ENCODE measurements at regions not wholly inside any gene's neighbourhood (a gene's known extent, or its start where the extent isn't known, plus 50 kb on each side); places are given as distances from the start of the nearest gene placed in this dataset.

- no peaks in the 10 kb centered on the region for H3K9me3 Mint-ChIP-seq
- H3K27ac Mint-ChIP-seq: no peak overlapping the region
- intact Hi-C loops (cut with micrococcal nuclease): no loop called here
- DNase-seq (ENCODE audit: low spot score): no peak
- H3K4me1 Mint-ChIP-seq (ENCODE audit: low read depth): no peaks in the 10 kb centered on the region
- H3K4me3 Mint-ChIP-seq: no peak overlapping the region
- no peaks in the 10 kb centered on the region for H3K36me3 Mint-ChIP-seq (ENCODE audit: low read depth)
- H3K27me3 Mint-ChIP-seq (ENCODE audit: insufficient read depth): no peaks in the 10 kb centered on the region
Measured at GRCh38 chr2:228410061-228410460, 228.6 kb upstream of the SPHKAP start.

GRCh38 chr2:228409493-228409892 lies 228.0 kb upstream of the SPHKAP start:
- H3K9me3 Mint-ChIP-seq: no peaks in the 10 kb centered on the region
- H3K36me3 Mint-ChIP-seq (ENCODE audit: low read depth): no peaks in the 10 kb centered on the region
- no peaks in the 10 kb centered on the region for H3K4me1 Mint-ChIP-seq (ENCODE audit: low read depth)
- no peak overlapping the region for H3K4me3 Mint-ChIP-seq
- H3K27ac Mint-ChIP-seq: no peak overlapping the region
- intact Hi-C loops (cut with micrococcal nuclease): no loop called here
- no peaks in the 10 kb centered on the region for H3K27me3 Mint-ChIP-seq (ENCODE audit: insufficient read depth)
- no peak for DNase-seq (ENCODE audit: low spot score)

GRCh38 chr2:228408529-228409227 lies 227.2 kb upstream of the SPHKAP start:
- Mint-ChIP-seq H3K9me3 (no peaks in the 10 kb centered on the region), H3K4me3 (no peak overlapping the region), H3K36me3 (ENCODE audit: low read depth) (no peaks in the 10 kb centered on the region), H3K27me3 (ENCODE audit: insufficient read depth) (no peaks in the 10 kb centered on the region), H3K27ac (no peak overlapping the region), H3K4me1 (ENCODE audit: low read depth) (no peaks in the 10 kb centered on the region)
- DNase-seq (ENCODE audit: low spot score): no peak
- intact Hi-C loops (cut with micrococcal nuclease): no loop called here

- Mint-ChIP-seq H3K36me3 (ENCODE audit: low read depth) (no peaks in the 10 kb centered on the region), H3K27me3 (ENCODE audit: insufficient read depth) (no peaks in the 10 kb centered on the region), H3K4me3 (no peak overlapping the region), H3K4me1 (ENCODE audit: low read depth) (no peaks in the 10 kb centered on the region), H3K9me3 (no peaks in the 10 kb centered on the region), H3K27ac (no peak overlapping the region)
- intact Hi-C loops (cut with micrococcal nuclease): no loop called here
- DNase-seq (ENCODE audit: low spot score): no peak
Measured at GRCh38 chr2:228407821-228408220, 226.3 kb upstream of the SPHKAP start.

- H3K4me3 Mint-ChIP-seq: no peak overlapping the region
- intact Hi-C loops (cut with micrococcal nuclease): no loop called here
- H3K9me3 Mint-ChIP-seq: peaks cover 4% of the 10 kb centered on the region
- no peak for DNase-seq (ENCODE audit: low spot score)
- no peaks in the 10 kb centered on the region for H3K4me1 Mint-ChIP-seq (ENCODE audit: low read depth)
- no peaks in the 10 kb centered on the region for H3K36me3 Mint-ChIP-seq (ENCODE audit: low read depth)
- no peak overlapping the region for H3K27ac Mint-ChIP-seq
- H3K27me3 Mint-ChIP-seq (ENCODE audit: insufficient read depth): no peaks in the 10 kb centered on the region
Measured at GRCh38 chr2:228401065-228401912, 219.8 kb upstream of the SPHKAP start.

GRCh38 chr2:228387776-228388175 lies 206.3 kb upstream of the SPHKAP start:
- no peaks in the 10 kb centered on the region for H3K4me1 Mint-ChIP-seq (ENCODE audit: low read depth)
- peaks cover 5% of the 10 kb centered on the region for H3K9me3 Mint-ChIP-seq
- H3K27me3 Mint-ChIP-seq (ENCODE audit: insufficient read depth): no peaks in the 10 kb centered on the region
- DNase-seq (ENCODE audit: low spot score): no peak
- no peak overlapping the region for H3K27ac Mint-ChIP-seq
- no peaks in the 10 kb centered on the region for H3K36me3 Mint-ChIP-seq (ENCODE audit: low read depth)
- no peak overlapping the region for H3K4me3 Mint-ChIP-seq
- intact Hi-C loops (cut with micrococcal nuclease): no loop called here

GRCh38 chr2:228378696-228379425 lies 197.4 kb upstream of the SPHKAP start:
- DNase-seq (ENCODE audit: low spot score): no peak
- Mint-ChIP-seq H3K27me3 (ENCODE audit: insufficient read depth) (no peaks in the 10 kb centered on the region), H3K9me3 (no peaks in the 10 kb centered on the region), H3K36me3 (ENCODE audit: low read depth) (no peaks in the 10 kb centered on the region), H3K27ac (no peak overlapping the region), H3K4me1 (ENCODE audit: low read depth) (no peaks in the 10 kb centered on the region), H3K4me3 (no peak overlapping the region)
- intact Hi-C loops (cut with micrococcal nuclease): no loop called here

- intact Hi-C loops (cut with micrococcal nuclease): no loop called here
- DNase-seq (ENCODE audit: low spot score): no peak
- Mint-ChIP-seq H3K4me3 (no peak overlapping the region), H3K27me3 (ENCODE audit: insufficient read depth) (no peaks in the 10 kb centered on the region), H3K9me3 (no peaks in the 10 kb centered on the region), H3K27ac (no peak overlapping the region), H3K36me3 (ENCODE audit: low read depth) (no peaks in the 10 kb centered on the region), H3K4me1 (ENCODE audit: low read depth) (no peaks in the 10 kb centered on the region)
Measured at GRCh38 chr2:228378233-228378632, 196.7 kb upstream of the SPHKAP start.

- H3K4me1 Mint-ChIP-seq (ENCODE audit: low read depth): no peaks in the 10 kb centered on the region
- no peak overlapping the region for H3K27ac Mint-ChIP-seq
- DNase-seq (ENCODE audit: low spot score): no peak
- no peaks in the 10 kb centered on the region for H3K27me3 Mint-ChIP-seq (ENCODE audit: insufficient read depth)
- no peaks in the 10 kb centered on the region for H3K36me3 Mint-ChIP-seq (ENCODE audit: low read depth)
- H3K4me3 Mint-ChIP-seq: no peak overlapping the region
- no peaks in the 10 kb centered on the region for H3K9me3 Mint-ChIP-seq
- intact Hi-C loops (cut with micrococcal nuclease): no loop called here
Measured at GRCh38 chr2:228377533-228377932, 196.0 kb upstream of the SPHKAP start.

GRCh38 chr2:228374741-228375140 lies 193.3 kb upstream of the SPHKAP start:
- Mint-ChIP-seq H3K27ac (no peak overlapping the region), H3K4me1 (ENCODE audit: low read depth) (no peaks in the 10 kb centered on the region), H3K9me3 (peaks cover 4% of the 10 kb centered on the region), H3K4me3 (no peak overlapping the region), H3K27me3 (ENCODE audit: insufficient read depth) (no peaks in the 10 kb centered on the region), H3K36me3 (ENCODE audit: low read depth) (no peaks in the 10 kb centered on the region)
- no peak for DNase-seq (ENCODE audit: low spot score)
- intact Hi-C loops (cut with micrococcal nuclease): no loop called here

GRCh38 chr2:228373191-228373590 lies 191.7 kb upstream of the SPHKAP start:
- Mint-ChIP-seq H3K4me1 (ENCODE audit: low read depth) (no peaks in the 10 kb centered on the region), H3K4me3 (no peak overlapping the region), H3K27me3 (ENCODE audit: insufficient read depth) (no peaks in the 10 kb centered on the region), H3K9me3 (peaks cover 4% of the 10 kb centered on the region), H3K36me3 (ENCODE audit: low read depth) (no peaks in the 10 kb centered on the region), H3K27ac (no peak overlapping the region)
- DNase-seq (ENCODE audit: low spot score): no peak
- intact Hi-C loops (cut with micrococcal nuclease): no loop called here

GRCh38 chr2:228372212-228372611 lies 190.7 kb upstream of the SPHKAP start:
- H3K4me3 Mint-ChIP-seq: no peak overlapping the region
- no peaks in the 10 kb centered on the region for H3K36me3 Mint-ChIP-seq (ENCODE audit: low read depth)
- H3K9me3 Mint-ChIP-seq: peaks cover 4% of the 10 kb centered on the region
- intact Hi-C loops (cut with micrococcal nuclease): no loop called here
- no peak for DNase-seq (ENCODE audit: low spot score)
- H3K4me1 Mint-ChIP-seq (ENCODE audit: low read depth): no peaks in the 10 kb centered on the region
- H3K27me3 Mint-ChIP-seq (ENCODE audit: insufficient read depth): no peaks in the 10 kb centered on the region
- no peak overlapping the region for H3K27ac Mint-ChIP-seq

GRCh38 chr2:228369400-228370031 lies 188.0 kb upstream of the SPHKAP start:
- no peaks in the 10 kb centered on the region for H3K36me3 Mint-ChIP-seq (ENCODE audit: low read depth)
- no peak overlapping the region for H3K4me3 Mint-ChIP-seq
- H3K9me3 Mint-ChIP-seq: peaks cover 4% of the 10 kb centered on the region
- DNase-seq (ENCODE audit: low spot score): no peak
- H3K27ac Mint-ChIP-seq: no peak overlapping the region
- intact Hi-C loops (cut with micrococcal nuclease): no loop called here
- H3K27me3 Mint-ChIP-seq (ENCODE audit: insufficient read depth): no peaks in the 10 kb centered on the region
- H3K4me1 Mint-ChIP-seq (ENCODE audit: low read depth): no peaks in the 10 kb centered on the region
